ENCODE measurements at regions not wholly inside any gene's neighbourhood (a gene's known extent, or its start where the extent isn't known, plus 50 kb on each side); places are given as distances from the start of the nearest gene placed in this dataset.

- no peak for TF ChIP-seq CTCF (IDR thresholded peaks at IDR 0.05)
- no peak for TF ChIP-seq POLR2A (IDR thresholded peaks at IDR 0.05)
Observed at GRCh38 chr2:180416627-180417026, 409.5 kb upstream of the CWC22 start.
